ENCODE measurements at regions not wholly inside any gene's neighbourhood (a gene's known extent, or its start where the extent isn't known, plus 50 kb on each side); places are given as distances from the start of the nearest gene placed in this dataset.
"Not testable (repeated sequence)": the region's sequence is repeated elsewhere in the genome, so short reads cannot be mapped to it uniquely, and the experiment has no call there.

GRCh38 chr3:18593231-18593630 lies 168.1 kb upstream of the SATB1 start:
- no peak for DNase-seq

GRCh38 chr3:18591120-18591519 lies 166.0 kb upstream of the SATB1 start:
- DNase-seq = no peak

- DNase-seq = no peak
These were observed 160.9 kb upstream of the SATB1 start for GRCh38 chr3:18586076-18586475.

GRCh38 chr3:18585004-18585968 lies 160.1 kb upstream of the SATB1 start:
- no peak for DNase-seq

- DNase-seq = no peak
These were observed 155.1 kb upstream of the SATB1 start for GRCh38 chr3:18580268-18580667.

GRCh38 chr3:18579661-18580060 lies 154.5 kb upstream of the SATB1 start:
- DNase-seq = no peak

- no peak for DNase-seq
These were observed 150.4 kb upstream of the SATB1 start for GRCh38 chr3:18575573-18575972.

- DNase-seq = no peak
These were observed 147.7 kb upstream of the SATB1 start for GRCh38 chr3:18572809-18573208.

GRCh38 chr3:18567293-18567692 lies 142.2 kb upstream of the SATB1 start:
- no peak for DNase-seq

GRCh38 chr3:18562364-18563154 lies 137.4 kb upstream of the SATB1 start:
- no peak for DNase-seq

GRCh38 chr3:18559331-18559842 lies 134.2 kb upstream of the SATB1 start:
- DNase-seq = peak; percentile 45

GRCh38 chr3:18558507-18558906 lies 133.4 kb upstream of the SATB1 start:
- DNase-seq = no peak

- no peak for DNase-seq
These were observed 132.1 kb upstream of the SATB1 start for GRCh38 chr3:18557216-18557615.

- peak; percentile 87 for DNase-seq
These were observed 131.5 kb upstream of the SATB1 start for GRCh38 chr3:18556503-18557135.

- peak; percentile 66 for DNase-seq
These were observed 130.9 kb upstream of the SATB1 start for GRCh38 chr3:18556001-18556408.

GRCh38 chr3:18552579-18553105 lies 127.5 kb upstream of the SATB1 start:
- not testable (repeated sequence) for DNase-seq

GRCh38 chr3:18546632-18547031 lies 121.5 kb upstream of the SATB1 start:
- DNase-seq = no peak

- DNase-seq = no peak
These were observed 119.0 kb upstream of the SATB1 start for GRCh38 chr3:18544146-18544545.

GRCh38 chr3:18538463-18539230 lies 113.5 kb upstream of the SATB1 start:
- DNase-seq = no peak

GRCh38 chr3:18533039-18533438 lies 107.9 kb upstream of the SATB1 start:
- no peak for DNase-seq

- DNase-seq = no peak
These were observed 106.5 kb upstream of the SATB1 start for GRCh38 chr3:18531662-18532061.

GRCh38 chr3:18529631-18530030 lies 104.5 kb upstream of the SATB1 start:
- DNase-seq = no peak

All from activated CD4-positive, alpha-beta T cell treated with anti-CD3 and anti-CD28 coated beads for 48 hours (primary cell).